WTC11 (cell line): ENCODE measurements at regions not wholly inside any gene's neighbourhood (a gene's known extent, or its start where the extent isn't known, plus 50 kb on each side); places are given as distances from the start of the nearest gene placed in this dataset.

Experiments
- ATAC-seq: fragments of 200-7000 bp; cut with Tn5 transposase; 2 replicates; pipeline ENCODE4 v1.10.0; 2021; ENCODE audit warnings: mild to moderate bottlenecking, moderate library complexity
- CTCF ChIA-PET: fragments of 300-600 bp; sonication (Branson Sonifier 250); formaldehyde crosslinking; loops from one replicate; lab custom pipeline; 2021; ENCODE audit warnings: antibody characterized with exemption; lab: Charles Lee
- POLR2A ChIA-PET: fragments of 350-600 bp; sonication (Branson Sonifier 250); formaldehyde crosslinking; loops from one replicate; lab custom pipeline; 2021; ENCODE audit warnings: antibody characterized with exemption; lab: Charles Lee
- DNase-seq: peaks from one replicate; pipeline ENCODE4 v3.0.0; 2021; ENCODE audit warnings: low spot score
- H3K27ac Mint-ChIP-seq: 2 replicates; pipeline ENCODE4 v1.8.0; 2021; ENCODE audit warnings: mixed read lengths
- H3K27me3 Mint-ChIP-seq: 2 replicates; pipeline ENCODE4 v1.8.0; 2021; ENCODE audit warnings: low read depth, mild to moderate bottlenecking, moderate library complexity, mixed read lengths
- H3K36me3 Mint-ChIP-seq: 2 replicates; pipeline ENCODE4 v1.8.0; 2021; ENCODE audit warnings: mixed read lengths
- H3K4me1 Mint-ChIP-seq: 2 replicates; pipeline ENCODE4 v1.8.0; 2022; ENCODE audit warnings: mixed read lengths
- H3K4me3 Mint-ChIP-seq: 2 replicates; pipeline ENCODE4 v1.8.0; 2021; ENCODE audit warnings: mild to moderate bottlenecking, moderate library complexity, mixed read lengths
- H3K9me3 Mint-ChIP-seq: 2 replicates; pipeline ENCODE4 v1.8.0; 2021; ENCODE audit warnings: mixed read lengths
- AR ChIP-seq: fragments of 250-450 bp; sonication (Bioruptor Pico); IDR thresholded peaks from 2 replicates; pipeline ENCODE4 v1.9.0; 2021; ENCODE audit warnings: mild to moderate bottlenecking
- ATF1 ChIP-seq: sonication (generic); formaldehyde crosslinking; IDR thresholded peaks from 2 replicates; pipeline ENCODE4 v1.8.1; 2023; ENCODE audit warnings: mild to moderate bottlenecking, moderate library complexity, missing genetic modification reagents
- CREB1 ChIP-seq: sonication (generic); formaldehyde crosslinking; IDR thresholded peaks from 2 replicates; pipeline ENCODE4 v1.8.0; 2023; ENCODE audit warnings: mild to moderate bottlenecking, missing genetic modification reagents
- E2F4 ChIP-seq: sonication (generic); formaldehyde crosslinking; IDR thresholded peaks from 2 replicates; pipeline ENCODE4 v1.8.1; 2022; ENCODE audit warnings: low read depth, mild to moderate bottlenecking, moderate library complexity, missing genetic modification reagents, borderline replicate concordance
- ETV6 ChIP-seq: sonication (generic); formaldehyde crosslinking; IDR thresholded peaks from 2 replicates; pipeline ENCODE4 v1.8.1; 2022; ENCODE audit warnings: mild to moderate bottlenecking, missing genetic modification reagents
- FOXJ3 ChIP-seq: sonication (generic); formaldehyde crosslinking; IDR thresholded peaks from 2 replicates; pipeline ENCODE4 v1.9.0; 2021; ENCODE audit warnings: missing genetic modification reagents, mild to moderate bottlenecking, borderline replicate concordance
- GRHL2 ChIP-seq: fragments of 250-450 bp; sonication (Bioruptor Pico); IDR thresholded peaks from 2 replicates; pipeline ENCODE4 v1.8.0; 2022; ENCODE audit warnings: mild to moderate bottlenecking, moderate library complexity; ENCODE audit not compliant: insufficient replicate concordance, severe bottlenecking
- HMGA2 ChIP-seq: fragments of 250-450 bp; sonication (Bioruptor Pico); IDR thresholded peaks from 2 replicates; pipeline ENCODE4 v1.4.0; 2021; ENCODE audit warnings: mild to moderate bottlenecking, moderate library complexity
- IRF1 ChIP-seq: sonication (generic); formaldehyde crosslinking; IDR thresholded peaks from 2 replicates; pipeline ENCODE4 v1.8.0; 2023; ENCODE audit warnings: missing genetic modification reagents
- IRF2 ChIP-seq: sonication (generic); formaldehyde crosslinking; IDR thresholded peaks from 2 replicates; pipeline ENCODE4 v1.8.0; 2022; ENCODE audit warnings: low read depth, missing genetic modification reagents, borderline replicate concordance
- MAX ChIP-seq: sonication (generic); formaldehyde crosslinking; IDR thresholded peaks from 2 replicates; pipeline ENCODE4 v1.8.0; 2022; ENCODE audit warnings: mild to moderate bottlenecking, missing genetic modification reagents
- MYBL2 ChIP-seq: sonication (generic); formaldehyde crosslinking; IDR thresholded peaks from 2 replicates; pipeline ENCODE4 v1.8.1; 2023; ENCODE audit warnings: mild to moderate bottlenecking, moderate library complexity, missing genetic modification reagents
- NFYB ChIP-seq: sonication (generic); formaldehyde crosslinking; conservative IDR thresholded peaks from 2 replicates; pipeline ENCODE4 v1.8.0; 2022; ENCODE audit warnings: low read depth, missing genetic modification reagents
- OVOL2 ChIP-seq: fragments of 250-450 bp; sonication (Bioruptor Pico); IDR thresholded peaks from 2 replicates; pipeline ENCODE4 v1.9.0; 2021; ENCODE audit warnings: mild to moderate bottlenecking, borderline replicate concordance
- PRRX2 ChIP-seq: fragments of 250-450 bp; sonication (Bioruptor Pico); IDR thresholded peaks from 2 replicates; pipeline ENCODE4 v1.8.0; 2021; ENCODE audit warnings: mild to moderate bottlenecking
- RELA ChIP-seq: sonication (generic); formaldehyde crosslinking; IDR thresholded peaks from 2 replicates; pipeline ENCODE4 v1.8.1; 2022; ENCODE audit warnings: missing genetic modification reagents, mild to moderate bottlenecking, borderline replicate concordance
- RORB ChIP-seq: fragments of 250-450 bp; sonication (Bioruptor Pico); IDR thresholded peaks from 2 replicates; pipeline ENCODE4 v1.9.0; 2021; ENCODE audit warnings: mild to moderate bottlenecking
- USF1 ChIP-seq: sonication (generic); formaldehyde crosslinking; IDR thresholded peaks from 2 replicates; pipeline ENCODE4 v1.8.0; 2022; ENCODE audit warnings: mild to moderate bottlenecking, missing genetic modification reagents
- ZBTB21 ChIP-seq: sonication (generic); formaldehyde crosslinking; IDR thresholded peaks from 2 replicates; pipeline ENCODE4 v1.8.1; 2023; ENCODE audit warnings: mild to moderate bottlenecking, missing genetic modification reagents, borderline replicate concordance
- ZNF121 ChIP-seq: sonication (generic); formaldehyde crosslinking; IDR thresholded peaks from 2 replicates; pipeline ENCODE4 v1.8.0; 2023; ENCODE audit warnings: missing genetic modification reagents
- ZNF138 ChIP-seq: sonication (generic); formaldehyde crosslinking; conservative IDR thresholded peaks from 2 replicates; pipeline ENCODE4 v1.8.1; 2022; ENCODE audit warnings: mild to moderate bottlenecking, moderate library complexity, missing genetic modification reagents
- ZNF219 ChIP-seq: sonication (generic); formaldehyde crosslinking; IDR thresholded peaks from 2 replicates; pipeline ENCODE4 v1.8.0; 2023; ENCODE audit warnings: missing genetic modification reagents, mild to moderate bottlenecking, borderline replicate concordance
- ZNF671 ChIP-seq: fragments of 250-450 bp; sonication (Bioruptor Pico); IDR thresholded peaks from 2 replicates; pipeline ENCODE4 v1.8.0; 2021; ENCODE audit warnings: mild to moderate bottlenecking

GRCh38 chr4:100299046-100299840 lies 109.0 kb upstream of the DDIT4L start:
- no peak for TF ChIP-seq HMGA2 (CRISPR knock-in tag)
- TF ChIP-seq IRF2 (CRISPR knock-in tag), result no peak
- no peak for TF ChIP-seq GRHL2 (CRISPR knock-in tag)
- no peak for TF ChIP-seq ZBTB21 (CRISPR knock-in tag)
- TF ChIP-seq AR (CRISPR knock-in tag), result no peak
- TF ChIP-seq IRF1, result no peak
- TF ChIP-seq CREB1 (CRISPR knock-in tag), result no peak
- no peak for TF ChIP-seq PRRX2 (CRISPR knock-in tag)
- TF ChIP-seq OVOL2, result no peak
- TF ChIP-seq MYBL2 (CRISPR knock-in tag), result no peak
- no peak for TF ChIP-seq FOXJ3 (CRISPR knock-in tag)
- TF ChIP-seq MAX, result no peak
- DNase-seq (no peak), ATAC-seq (no peak)
- no peak overlapping the region for H3K27ac Mint-ChIP-seq
- POLR2A ChIA-PET, result no interaction called here
- CTCF ChIA-PET, result no interaction called here
- peaks cover 11% of the 10 kb centered on the region for H3K9me3 Mint-ChIP-seq
- no peaks in the 10 kb centered on the region; the same call in none of the 2 replicates for H3K27me3 Mint-ChIP-seq
- no peak overlapping the region for H3K4me3 Mint-ChIP-seq
- H3K4me1 Mint-ChIP-seq, result peaks cover 3% of the 10 kb centered on the region
- no peaks in the 10 kb centered on the region for H3K36me3 Mint-ChIP-seq

GRCh38 chr4:100295792-100296191 lies 105.5 kb upstream of the DDIT4L start:
- Mint-ChIP-seq H3K9me3 (peaks cover 11% of the 10 kb centered on the region), H3K27ac (no peak overlapping the region), H3K4me3 (no peak overlapping the region), H3K4me1 (peaks cover 3% of the 10 kb centered on the region), H3K27me3 (no peaks in the 10 kb centered on the region; the same call in 1 of the 2 replicates), H3K36me3 (no peaks in the 10 kb centered on the region)
- DNase-seq (no peak), ATAC-seq (no peak)
- CTCF ChIA-PET, result no interaction called here
- no peak for TF ChIP-seq ETV6 (CRISPR knock-in tag)
- POLR2A ChIA-PET, result no interaction called here

- Mint-ChIP-seq H3K27ac (no peak overlapping the region), H3K27me3 (no peaks in the 10 kb centered on the region; the same call in 1 of the 2 replicates), H3K4me3 (no peak overlapping the region), H3K9me3 (peaks cover 11% of the 10 kb centered on the region), H3K36me3 (no peaks in the 10 kb centered on the region), H3K4me1 (peaks cover 9% of the 10 kb centered on the region)
- TF ChIP-seq RELA (CRISPR knock-in tag), result no peak
- TF ChIP-seq USF1 (CRISPR knock-in tag), result no peak
- TF ChIP-seq IRF2 (CRISPR knock-in tag), result no peak
- TF ChIP-seq E2F4 (CRISPR knock-in tag), result no peak
- no peak for TF ChIP-seq ZNF121 (CRISPR knock-in tag)
- no peak for TF ChIP-seq NFYB (CRISPR knock-in tag)
- no peak for TF ChIP-seq ZNF671 (CRISPR knock-in tag)
- no peak for TF ChIP-seq RORB (CRISPR knock-in tag)
- no peak for TF ChIP-seq ATF1
- no peak for TF ChIP-seq MYBL2 (CRISPR knock-in tag)
- no peak for TF ChIP-seq ZNF219 (CRISPR knock-in tag)
- TF ChIP-seq ZNF138 (CRISPR knock-in tag), result no peak
- DNase-seq (no peak), ATAC-seq (no peak)
- CTCF ChIA-PET, result no interaction called here
- POLR2A ChIA-PET, result no interaction called here
Observed at GRCh38 chr4:100294356-100294755, 104.1 kb upstream of the DDIT4L start.
